ENCODE measurements at regions not wholly inside any gene's neighbourhood (a gene's known extent, or its start where the extent isn't known, plus 50 kb on each side); places are given as distances from the start of the nearest gene placed in this dataset.

DNA sequence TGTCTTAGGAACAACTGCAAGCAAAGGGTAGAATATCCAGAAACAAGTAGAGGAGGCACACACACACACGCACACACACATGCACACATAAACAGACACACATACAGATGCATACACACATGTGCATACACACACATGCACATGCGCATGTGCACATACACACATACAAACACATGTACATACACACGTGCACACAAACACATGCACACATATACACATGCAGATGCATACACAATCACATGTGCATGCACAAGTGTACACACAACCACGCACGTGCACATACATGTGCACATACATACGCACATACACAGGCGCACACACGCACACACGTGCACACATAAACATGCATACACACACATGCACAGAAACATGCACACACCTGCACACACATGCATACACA, 206.5 kb upstream of the OPRM1 start:
- no peak for TF ChIP-seq POLR2A (IDR thresholded peaks at IDR 0.05)
- TF ChIP-seq, protein P1, sequence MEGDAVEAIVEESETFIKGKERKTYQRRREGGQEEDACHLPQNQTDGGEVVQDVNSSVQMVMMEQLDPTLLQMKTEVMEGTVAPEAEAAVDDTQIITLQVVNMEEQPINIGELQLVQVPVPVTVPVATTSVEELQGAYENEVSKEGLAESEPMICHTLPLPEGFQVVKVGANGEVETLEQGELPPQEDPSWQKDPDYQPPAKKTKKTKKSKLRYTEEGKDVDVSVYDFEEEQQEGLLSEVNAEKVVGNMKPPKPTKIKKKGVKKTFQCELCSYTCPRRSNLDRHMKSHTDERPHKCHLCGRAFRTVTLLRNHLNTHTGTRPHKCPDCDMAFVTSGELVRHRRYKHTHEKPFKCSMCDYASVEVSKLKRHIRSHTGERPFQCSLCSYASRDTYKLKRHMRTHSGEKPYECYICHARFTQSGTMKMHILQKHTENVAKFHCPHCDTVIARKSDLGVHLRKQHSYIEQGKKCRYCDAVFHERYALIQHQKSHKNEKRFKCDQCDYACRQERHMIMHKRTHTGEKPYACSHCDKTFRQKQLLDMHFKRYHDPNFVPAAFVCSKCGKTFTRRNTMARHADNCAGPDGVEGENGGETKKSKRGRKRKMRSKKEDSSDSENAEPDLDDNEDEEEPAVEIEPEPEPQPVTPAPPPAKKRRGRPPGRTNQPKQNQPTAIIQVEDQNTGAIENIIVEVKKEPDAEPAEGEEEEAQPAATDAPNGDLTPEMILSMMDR (IDR thresholded peaks at IDR 0.05), result no peak
